ENCODE measurements at regions not wholly inside any gene's neighbourhood (a gene's known extent, or its start where the extent isn't known, plus 50 kb on each side); places are given as distances from the start of the nearest gene placed in this dataset.

GRCh38 chr10:106254071-106254470, 910.4 kb downstream of the SORCS1 start:
- no peak for TF ChIP-seq CTCF (IDR thresholded peaks at IDR 0.05; ENCODE audit: poor library complexity)
- TF ChIP-seq EZH2 (IDR thresholded peaks at IDR 0.05; ENCODE audit: borderline replicate concordance): no peak
- no peak for TF ChIP-seq EZH2phosphoT487 (IDR thresholded peaks at IDR 0.05; ENCODE audit: low read depth, severe bottlenecking, unreplicated experiment)
